ENCODE measurements at regions not wholly inside any gene's neighbourhood (a gene's known extent, or its start where the extent isn't known, plus 50 kb on each side); places are given as distances from the start of the nearest gene placed in this dataset.

GRCh38 chr10:29838539-29838938, 203.8 kb upstream of the SVIL start:
- Histone ChIP-seq H3K9me3 (ENCODE audit: control insufficient read depth in 4 of 4, low read length in 3 of 4) (no peaks in the 10 kb centered on the region), H3K36me3 (ENCODE audit: control insufficient read depth in 4 of 4, insufficient read depth in 3 of 4, low read depth in 1 of 4, low read length in 3 of 4) (no peaks in the 10 kb centered on the region), H3K27ac (ENCODE audit: low read depth in 1 of 2, low read length in 2 of 2) (no peak overlapping the region), H3K4me1 (ENCODE audit: control insufficient read depth in 4 of 4, insufficient read depth in 4 of 4, low read length in 3 of 4) (peaks cover 2 to 42% (median 34%) of the 10 kb centered on the region in 4 donors), H3K4me3 (ENCODE audit: low read depth in 1 of 3, low read length in 3 of 3) (no peak overlapping the region), H3K27me3 (ENCODE audit: control insufficient read depth in 4 of 4, insufficient read depth in 4 of 4, low read length in 3 of 4) (no peaks in the 10 kb centered on the region), H3K9ac (ENCODE audit: low read depth in 1 of 2, low read length in 2 of 2) (no peak overlapping the region)
- DNase-seq (ENCODE audit: low spot score) = no peak
- WGBS = 85% methylated on average over 5 of the region's 5 CpGs
- TF ChIP-seq ATF3 (IDR thresholded peaks at IDR 0.05) (no peak), TAF1 (conservative IDR thresholded peaks at IDR 0.05) (no peak), FOXA1 (IDR thresholded peaks at IDR 0.05) (no peak), FOXA2 (IDR thresholded peaks at IDR 0.05) (no peak), REST (IDR thresholded peaks at IDR 0.05) (no peak), HNF4G (IDR thresholded peaks at IDR 0.05) (no peak), MAX (IDR thresholded peaks at IDR 0.05) (no peak), YY1 (IDR thresholded peaks at IDR 0.05) (no peak), ZBTB33 (IDR thresholded peaks at IDR 0.05) (no peak), HNF4A (conservative IDR thresholded peaks at IDR 0.05) (no peak), RXRA (IDR thresholded peaks at IDR 0.05) (no peak), JUND (IDR thresholded peaks at IDR 0.05) (no peak), SP1 (IDR thresholded peaks at IDR 0.05) (no peak), EGR1 (IDR thresholded peaks at IDR 0.05; ENCODE audit: low read depth in 2 of 2) (no peak), CTCF (IDR thresholded peaks at IDR 0.05; ENCODE audit: low read depth, low read length, missing input control) (no peak), GABPA (IDR thresholded peaks at IDR 0.05 in 1 of 2, conservative IDR thresholded peaks at IDR 0.05 in 1 of 2) (no peak), RAD21 (IDR thresholded peaks at IDR 0.05) (no peak), NR2F2 (IDR thresholded peaks at IDR 0.05) (no peak)
